BLaER1 treated with 17β-estradiol and CSF1 and Interleukin-3, amounts not matched to agents 10 nM and 100 nM (cell line): ENCODE measurements at regions not wholly inside any gene's neighbourhood (a gene's known extent, or its start where the extent isn't known, plus 50 kb on each side); places are given as distances from the start of the nearest gene placed in this dataset.

Experiments used
- H3K27ac ChIP-seq, 11 experiments: shearing (Covaris generic); formaldehyde crosslinking; 2 replicates each; pipeline ENCODE4 v1.8.1; 2022
- H3K27me3 ChIP-seq, 11 experiments: shearing (Covaris generic); formaldehyde crosslinking; 2 replicates each; pipeline ENCODE4 v1.8.1; 2022
- H3K36me3 ChIP-seq, 11 experiments: shearing (Covaris generic); formaldehyde crosslinking; 2 replicates each; pipeline ENCODE4 v1.8.1; 2022
- H3K4me1 ChIP-seq, 10 experiments: shearing (Covaris generic); formaldehyde crosslinking; 2 replicates each; pipeline ENCODE4 v1.8.1; 2022
- H3K4me2 ChIP-seq, 11 experiments: shearing (Covaris generic); formaldehyde crosslinking; 2 replicates each; pipeline ENCODE4 v1.8.1; 2022
- H3K4me3 ChIP-seq, 10 experiments: shearing (Covaris generic); formaldehyde crosslinking; 2 replicates each; pipeline ENCODE4 v1.8.1; 2022
- H3K9ac ChIP-seq, 11 experiments: shearing (Covaris generic); formaldehyde crosslinking; 2 replicates each; pipeline ENCODE4 v1.8.1; 2022
- H3K9me3 ChIP-seq, 11 experiments: shearing (Covaris generic); formaldehyde crosslinking; replicated peaks in 1 of 11; 2 replicates each; pipeline ENCODE4 v1.8.1; 2022
- H4K20me1 ChIP-seq, 11 experiments: shearing (Covaris generic); formaldehyde crosslinking; 2 replicates each; pipeline ENCODE4 v1.8.1; 2022
- Cebpa-rat ChIP-seq, 11 experiments: shearing (Covaris generic); IDR thresholded peaks; 2 replicates each; pipeline ENCODE4 v1.8.1; 2022

GRCh38 chr2:74741629-74742028 is 87.6 kb downstream of the SEMA4F start:
- no peaks in the 10 kb centered on the region for H4K20me1 ChIP-seq
- peak overlapping the region in 4 of 11 experiments; percentile 55 to 66 (median 59); a peak in 9 of 22 replicates for H3K27ac ChIP-seq
- peak overlapping the region; percentile 4 to 80 (median 40); a peak in 18 of 22 replicates for H3K4me2 ChIP-seq
- TF ChIP-seq Cebpa-rat (IDR thresholded peaks at IDR 0.05), result no peak
- peaks cover 12 to 41% (median 27%) of the 10 kb centered on the region in 10 experiments; a peak in 19 of 20 replicates for H3K4me1 ChIP-seq
- peaks cover 12 to 16% (median 14%) of the 10 kb centered on the region in 11 experiments for H3K9me3 ChIP-seq
- H3K9ac ChIP-seq, result 0 out of 22 replicates have a peak overlapping the region, but pooled peaks of 1 of the 11 experiments have one; percentile 22
- H3K4me3 ChIP-seq, result no peak overlapping the region
- H3K36me3 ChIP-seq, result peaks cover 0 to 3% (median 0%) of the 10 kb centered on the region in 11 experiments; a peak in 1 of 22 replicates
- H3K27me3 ChIP-seq, result no peaks in the 10 kb centered on the region

GRCh38 chr2:74742471-74742870 is 88.4 kb downstream of the SEMA4F start:
- Histone ChIP-seq H4K20me1 (no peaks in the 10 kb centered on the region), H3K9me3 (peaks cover 4 to 8% (median 6%) of the 10 kb centered on the region in 11 experiments), H3K9ac (no peak overlapping the region), H3K4me3 (no peak overlapping the region), H3K27ac (no peak overlapping the region), H3K36me3 (no peaks in the 10 kb centered on the region), H3K27me3 (no peaks in the 10 kb centered on the region), H3K4me1 (peaks cover 12 to 41% (median 27%) of the 10 kb centered on the region in 10 experiments; a peak in 19 of 20 replicates), H3K4me2 (peak overlapping the region in 2 of 11 experiments; percentile 67 to 80; a peak in 3 of 22 replicates)
- no peak for TF ChIP-seq Cebpa-rat (IDR thresholded peaks at IDR 0.05)

GRCh38 chr2:74743039-74743438 is 89.0 kb downstream of the SEMA4F start:
- no peak overlapping the region for H3K4me3 ChIP-seq
- no peak overlapping the region for H3K27ac ChIP-seq
- no peak overlapping the region for H3K4me2 ChIP-seq
- no peak for TF ChIP-seq Cebpa-rat (IDR thresholded peaks at IDR 0.05)
- peaks cover 12 to 45% (median 27%) of the 10 kb centered on the region in 10 experiments; a peak in 19 of 20 replicates for H3K4me1 ChIP-seq
- no peak overlapping the region for H3K9ac ChIP-seq
- no peaks in the 10 kb centered on the region for H4K20me1 ChIP-seq
- H3K27me3 ChIP-seq, result no peaks in the 10 kb centered on the region
- H3K9me3 ChIP-seq, result peaks cover 0 to 2% (median under 1%) of the 10 kb centered on the region in 11 experiments; a peak in 6 of 22 replicates
- H3K36me3 ChIP-seq, result no peaks in the 10 kb centered on the region

GRCh38 chr2:74743778-74744177 is 89.7 kb downstream of the SEMA4F start:
- Histone ChIP-seq H3K9ac (no peak overlapping the region), H3K4me3 (no peak overlapping the region), H3K9me3 (no peaks in the 10 kb centered on the region), H3K36me3 (no peaks in the 10 kb centered on the region), H3K27ac (no peak overlapping the region), H3K4me1 (peaks cover 12 to 44% (median 27%) of the 10 kb centered on the region in 10 experiments; a peak in 19 of 20 replicates), H3K4me2 (no peak overlapping the region), H4K20me1 (no peaks in the 10 kb centered on the region), H3K27me3 (no peaks in the 10 kb centered on the region)
- TF ChIP-seq Cebpa-rat (IDR thresholded peaks at IDR 0.05), result no peak

GRCh38 chr2:74744731-74745515 is 89.0 kb upstream of the HK2 start:
- H3K9me3 ChIP-seq, result no peaks in the 10 kb centered on the region
- no peak for TF ChIP-seq Cebpa-rat (IDR thresholded peaks at IDR 0.05)
- H3K4me1 ChIP-seq, result peaks cover 12 to 32% (median 22%) of the 10 kb centered on the region in 10 experiments; a peak in 19 of 20 replicates
- H3K9ac ChIP-seq, result no peak overlapping the region
- H3K27ac ChIP-seq, result no peak overlapping the region
- H3K4me2 ChIP-seq, result no peak overlapping the region
- H3K4me3 ChIP-seq, result no peak overlapping the region
- H3K36me3 ChIP-seq, result no peaks in the 10 kb centered on the region
- no peaks in the 10 kb centered on the region for H4K20me1 ChIP-seq
- H3K27me3 ChIP-seq, result no peaks in the 10 kb centered on the region

GRCh38 chr2:74745766-74746165 is 88.2 kb upstream of the HK2 start:
- H3K4me3 ChIP-seq, result no peak overlapping the region
- no peaks in the 10 kb centered on the region for H3K36me3 ChIP-seq
- no peak overlapping the region for H3K4me2 ChIP-seq
- H3K27me3 ChIP-seq, result no peaks in the 10 kb centered on the region
- peaks cover 11 to 24% (median 14%) of the 10 kb centered on the region in 10 experiments; a peak in 19 of 20 replicates for H3K4me1 ChIP-seq
- H3K9ac ChIP-seq, result no peak overlapping the region
- no peak for TF ChIP-seq Cebpa-rat (IDR thresholded peaks at IDR 0.05)
- no peaks in the 10 kb centered on the region for H4K20me1 ChIP-seq
- H3K9me3 ChIP-seq, result no peaks in the 10 kb centered on the region
- H3K27ac ChIP-seq, result no peak overlapping the region

GRCh38 chr2:74746480-74746879 is 87.4 kb upstream of the HK2 start:
- H3K4me1 ChIP-seq, result peaks cover 4 to 17% (median 7%) of the 10 kb centered on the region in 10 experiments; a peak in 18 of 20 replicates
- H3K9me3 ChIP-seq, result 0 out of 22 replicates have a peak, but pooled peaks cover 0 to 5% (median 0%) of the 10 kb centered on the region in 11 experiments
- H3K4me2 ChIP-seq, result no peak overlapping the region
- no peak overlapping the region for H3K27ac ChIP-seq
- no peaks in the 10 kb centered on the region for H4K20me1 ChIP-seq
- no peak overlapping the region for H3K9ac ChIP-seq
- H3K4me3 ChIP-seq, result no peak overlapping the region
- TF ChIP-seq Cebpa-rat (IDR thresholded peaks at IDR 0.05), result no peak
- no peaks in the 10 kb centered on the region for H3K27me3 ChIP-seq
- H3K36me3 ChIP-seq, result no peaks in the 10 kb centered on the region

- no peaks in the 10 kb centered on the region for H3K36me3 ChIP-seq
- no peak for TF ChIP-seq Cebpa-rat (IDR thresholded peaks at IDR 0.05)
- H3K9ac ChIP-seq, result no peak overlapping the region
- H3K9me3 ChIP-seq, result 0 out of 22 replicates have a peak, but pooled peaks cover 0 to 6% (median 0%) of the 10 kb centered on the region in 11 experiments
- H3K27ac ChIP-seq, result no peak overlapping the region
- H3K4me2 ChIP-seq, result peak overlapping the region in 1 of 11 experiments; percentile 5; a peak in 1 of 22 replicates
- H4K20me1 ChIP-seq, result no peaks in the 10 kb centered on the region
- no peaks in the 10 kb centered on the region for H3K27me3 ChIP-seq
- no peak overlapping the region for H3K4me3 ChIP-seq
- peaks cover 0 to 6% (median 0%) of the 10 kb centered on the region in 10 experiments; a peak in 4 of 20 replicates for H3K4me1 ChIP-seq
Observed at GRCh38 chr2:74747411-74748080, 86.4 kb upstream of the HK2 start.

- Histone ChIP-seq H3K4me2 (no peak overlapping the region), H3K9me3 (0 out of 22 replicates have a peak, but pooled peaks cover 0 to 6% (median 0%) of the 10 kb centered on the region in 11 experiments), H3K4me1 (0 out of 20 replicates have a peak, but pooled peaks cover 0 to 5% (median 0%) of the 10 kb centered on the region in 10 experiments), H4K20me1 (no peaks in the 10 kb centered on the region), H3K4me3 (no peak overlapping the region), H3K9ac (no peak overlapping the region), H3K27ac (no peak overlapping the region), H3K36me3 (no peaks in the 10 kb centered on the region), H3K27me3 (no peaks in the 10 kb centered on the region)
- no peak for TF ChIP-seq Cebpa-rat (IDR thresholded peaks at IDR 0.05)
Observed at GRCh38 chr2:74748665-74749064, 85.3 kb upstream of the HK2 start.
